GF-D8 (cell line): ENCODE measurements at regions not wholly inside any gene's neighbourhood (a gene's known extent, or its start where the extent isn't known, plus 50 kb on each side); places are given as distances from the start of the nearest gene placed in this dataset.

Source experiments
- DNase-seq: peaks from one replicate; lab custom pipeline; 2025; lab: John Stamatoyannopoulos, UW

DNA sequence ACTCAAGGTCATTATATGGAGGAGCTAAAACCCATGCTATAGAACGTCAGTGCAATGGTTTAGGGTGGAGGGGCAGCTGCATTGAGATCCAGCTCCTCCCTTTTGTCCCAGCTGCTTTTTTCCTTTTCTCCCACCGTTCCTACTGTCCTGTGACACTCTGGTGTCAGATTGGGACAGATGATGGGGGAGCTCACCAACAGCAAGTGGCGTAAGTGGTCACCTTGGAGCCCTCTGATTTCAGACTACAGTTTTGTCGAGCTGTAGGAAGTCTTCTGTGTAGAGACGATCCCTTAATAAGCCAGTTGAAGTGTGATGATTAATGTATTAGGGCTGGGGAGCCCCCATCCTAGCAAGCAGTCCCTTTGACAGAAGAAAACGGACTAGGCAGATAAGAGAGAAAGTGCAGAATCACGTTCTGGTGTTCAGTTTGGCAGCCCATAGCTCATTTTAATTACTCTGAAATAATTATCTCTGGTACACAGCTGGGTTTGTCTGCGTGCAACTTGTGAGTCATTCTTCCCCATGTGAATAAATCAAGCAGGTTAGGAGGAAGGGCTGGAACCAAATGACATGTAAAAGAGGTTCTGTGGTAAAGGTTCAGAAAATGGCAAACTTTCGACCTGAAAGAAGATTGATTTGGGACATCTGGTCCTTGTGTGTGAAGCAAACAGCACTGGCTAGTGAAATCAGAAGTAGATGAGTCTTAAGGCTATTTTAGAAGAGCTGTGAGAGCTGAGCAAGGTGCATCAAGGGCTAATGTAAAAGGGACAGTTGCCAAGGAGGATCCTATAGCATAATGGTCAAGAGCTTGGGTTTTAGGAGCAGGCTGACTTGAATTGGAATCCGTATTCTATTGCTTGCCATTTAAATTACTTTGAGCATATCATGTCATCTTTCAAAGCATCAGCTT lies 241.4 kb downstream of the EDEM1 start:
- no peak for DNase-seq

DNA sequence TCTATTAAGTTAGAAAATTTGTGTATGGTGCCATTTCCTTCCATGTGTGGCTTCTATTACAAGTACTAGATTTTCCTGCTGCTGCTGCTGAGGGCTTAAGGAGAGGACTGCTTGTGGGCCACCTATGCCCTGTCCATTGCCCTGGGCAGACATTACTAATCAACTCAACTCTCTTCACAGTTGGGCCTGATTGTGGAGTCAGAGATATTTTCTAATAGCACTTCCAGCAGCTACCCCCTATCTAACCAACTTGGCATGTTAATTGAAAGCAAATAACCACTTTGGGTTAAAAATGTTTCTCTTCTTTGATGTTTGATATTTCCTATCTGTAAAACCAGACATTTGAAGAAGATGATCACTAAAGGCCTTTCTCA lies 242.0 kb downstream of the EDEM1 start:
- DNase-seq, result no peak

GRCh38 chr3:5430701-5431100 lies 243.2 kb downstream of the EDEM1 start:
- no peak for DNase-seq

- no peak for DNase-seq
These were observed 243.6 kb downstream of the EDEM1 start for GRCh38 chr3:5431146-5431545.

GRCh38 chr3:5431811-5432378 lies 244.4 kb downstream of the EDEM1 start:
- DNase-seq, result no peak

DNA sequence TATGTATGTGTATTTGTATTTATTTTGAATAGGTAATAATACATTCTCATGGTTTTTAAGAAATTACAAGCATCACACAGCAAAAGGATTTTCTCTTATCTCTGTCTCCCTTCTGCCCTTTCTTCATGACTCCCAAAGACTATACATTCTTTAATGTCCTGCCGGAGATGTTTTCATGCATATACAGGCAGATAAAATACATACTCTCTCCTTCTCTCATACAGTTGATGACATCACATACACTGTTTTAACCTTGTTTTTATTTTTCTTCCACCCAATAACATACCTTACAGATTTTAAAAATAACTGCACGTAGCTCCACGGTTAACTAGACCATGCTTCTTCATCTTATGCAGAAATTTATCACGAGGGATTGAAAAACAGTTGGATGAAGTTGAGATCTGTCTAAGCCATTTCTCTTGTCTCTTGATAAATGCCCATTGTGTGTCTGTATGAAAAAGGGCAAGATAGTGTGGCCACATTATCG lies 249.8 kb downstream of the EDEM1 start:
- no peak for DNase-seq

- no peak for DNase-seq
These were observed 250.3 kb downstream of the EDEM1 start for GRCh38 chr3:5437783-5438323.

DNA sequence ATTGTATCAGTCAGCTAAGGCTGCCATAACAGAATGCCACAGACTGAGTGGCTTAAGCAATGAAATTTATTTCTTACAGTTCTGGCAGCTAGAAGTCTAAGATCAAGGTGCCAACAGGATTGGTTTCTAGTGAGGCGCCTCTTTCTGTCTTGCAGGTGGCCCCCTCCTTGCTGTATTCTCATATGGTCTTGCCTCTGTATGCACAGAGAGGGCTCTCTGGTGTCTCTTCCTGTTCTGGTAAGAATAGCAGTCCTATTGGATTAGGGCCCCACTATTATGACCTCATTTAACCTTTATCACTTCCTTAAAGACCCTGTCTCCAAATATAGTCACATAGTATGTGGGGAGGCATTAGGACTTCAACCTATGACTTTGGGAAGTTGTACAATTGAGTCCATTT lies 253.9 kb downstream of the EDEM1 start:
- DNase-seq, result no peak

DNA sequence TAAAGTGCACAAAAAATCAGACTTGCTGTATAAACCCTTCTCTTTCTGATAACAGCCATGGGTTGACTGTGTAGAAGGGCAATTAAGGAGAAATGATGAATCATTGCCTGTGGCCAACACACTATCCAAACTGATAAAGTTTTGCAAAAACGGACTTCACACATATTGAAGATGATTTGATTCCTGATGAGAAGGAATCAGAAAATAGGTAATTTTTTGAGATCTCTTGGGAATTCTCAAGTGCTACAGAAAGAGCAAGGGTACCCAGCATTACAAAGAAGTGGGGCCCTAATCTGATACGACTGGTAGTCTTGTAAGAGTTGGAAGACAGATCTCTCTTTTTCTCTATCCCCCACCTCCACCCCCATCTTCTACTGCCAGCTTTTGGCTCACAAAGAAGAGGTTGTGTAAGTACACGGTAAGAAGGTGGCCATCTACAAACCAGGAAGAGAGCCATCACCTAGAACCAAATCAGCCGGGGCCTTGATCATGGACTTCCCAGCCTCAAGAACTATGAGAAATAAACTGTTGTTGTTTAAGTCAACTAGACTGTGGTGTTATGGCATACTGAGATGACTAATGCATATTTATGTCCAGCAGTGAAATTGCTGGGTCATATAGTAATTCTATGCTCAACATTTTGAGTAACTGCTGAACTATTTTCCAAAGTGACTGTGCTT lies 254.7 kb downstream of the EDEM1 start:
- no peak for DNase-seq

DNA sequence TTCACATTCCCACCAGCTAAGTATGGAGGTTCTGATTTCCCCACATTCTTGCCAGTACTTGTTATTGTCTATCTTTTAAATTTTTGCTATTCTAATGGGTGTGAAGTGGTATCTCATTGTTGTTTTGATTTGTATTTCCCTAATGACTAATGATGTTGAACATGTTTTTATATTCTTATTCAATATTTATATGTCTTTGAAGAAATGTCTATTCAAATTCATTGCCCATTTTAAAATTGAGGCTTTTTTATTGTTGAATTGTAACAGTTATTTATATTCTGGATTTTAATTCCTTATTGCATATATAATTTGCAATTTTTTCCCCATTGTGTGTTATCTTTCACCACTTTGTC lies 255.3 kb downstream of the EDEM1 start:
- no peak for DNase-seq

- no peak for DNase-seq
These were observed 256.7 kb downstream of the EDEM1 start for GRCh38 chr3:5444253-5444652.

GRCh38 chr3:5445676-5446201 lies 258.2 kb downstream of the EDEM1 start:
- DNase-seq, result no peak

GRCh38 chr3:5448246-5448645 lies 260.7 kb downstream of the EDEM1 start:
- no peak for DNase-seq

DNA sequence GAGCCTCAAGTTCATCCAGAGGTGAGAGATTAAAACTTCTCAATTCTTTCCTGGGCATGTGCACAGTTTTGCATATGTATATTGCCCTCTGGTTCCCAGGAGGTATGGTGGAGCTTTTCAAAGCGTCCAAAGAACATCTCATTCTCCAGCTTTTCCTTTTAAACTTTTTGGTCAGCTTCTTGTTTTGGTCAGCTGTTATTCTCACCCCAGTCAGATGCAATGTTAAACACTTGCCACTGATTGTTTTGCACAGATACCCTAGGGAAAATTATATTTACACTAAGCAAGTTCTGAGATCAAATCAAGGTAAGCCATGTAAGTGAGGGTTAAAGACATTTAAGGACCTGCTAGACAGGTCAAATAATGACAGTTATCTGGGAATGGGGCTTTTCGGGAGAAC lies 261.3 kb downstream of the EDEM1 start:
- no peak for DNase-seq

DNA sequence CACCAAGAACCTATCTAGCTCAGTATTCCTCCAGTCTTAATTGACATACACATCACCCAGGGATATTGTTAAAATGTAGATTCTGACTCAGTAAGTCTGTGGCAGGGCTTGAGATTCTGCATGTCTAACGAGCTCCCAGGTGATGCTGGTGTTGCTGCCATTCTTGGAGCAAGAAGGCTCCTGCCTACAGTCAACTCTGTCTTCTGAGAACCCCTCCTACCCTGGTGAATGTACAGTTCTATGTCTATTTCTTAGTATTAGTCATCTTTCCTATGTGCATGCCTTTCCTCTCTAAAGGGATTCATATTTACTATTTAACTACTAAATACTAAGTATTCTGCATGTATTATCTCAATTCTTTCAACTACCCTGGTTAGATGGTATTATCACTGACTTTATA lies 268.7 kb downstream of the EDEM1 start:
- DNase-seq, result no peak

DNA sequence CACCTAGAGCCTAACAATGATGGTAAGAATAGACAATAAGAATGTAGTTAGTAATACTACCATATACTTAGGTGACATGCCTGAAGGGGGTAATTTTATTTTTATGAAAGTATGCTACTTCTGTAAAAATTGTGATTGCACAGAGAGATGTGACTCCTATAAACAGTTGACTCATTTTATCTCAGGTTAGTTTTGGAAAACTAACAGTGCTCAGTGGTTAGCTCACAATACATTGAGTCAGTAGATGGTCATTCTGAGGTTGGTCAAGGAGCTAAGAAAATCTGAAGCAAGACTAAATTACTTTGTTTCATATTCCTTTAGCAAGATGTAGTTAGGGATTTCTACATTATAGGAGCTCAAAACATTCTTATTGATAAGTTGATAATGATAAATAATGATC lies 271.0 kb downstream of the EDEM1 start:
- no peak for DNase-seq

- no peak for DNase-seq
These were observed 274.6 kb downstream of the EDEM1 start for GRCh38 chr3:5462086-5462485.

GRCh38 chr3:5463991-5464390 lies 276.5 kb downstream of the EDEM1 start:
- DNase-seq, result no peak

DNA sequence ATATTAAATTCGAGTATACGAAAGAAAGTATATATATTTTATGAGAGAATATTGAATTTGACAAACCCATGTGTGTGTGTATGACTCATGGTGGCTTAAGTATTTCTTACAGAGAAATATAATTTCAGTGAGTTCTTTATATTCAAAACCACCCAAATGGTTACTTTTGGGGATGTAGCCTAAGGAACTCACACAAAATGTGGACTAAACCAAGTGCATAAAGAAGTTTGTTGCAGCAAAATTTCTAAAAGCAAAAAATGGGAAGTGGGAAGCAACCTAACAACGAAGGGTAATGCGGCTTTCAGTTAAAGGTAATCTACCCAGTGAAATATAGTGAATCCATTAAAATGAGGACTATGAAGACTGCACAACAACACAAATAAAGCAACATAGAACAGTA lies 277.1 kb downstream of the EDEM1 start:
- DNase-seq, result no peak

DNA sequence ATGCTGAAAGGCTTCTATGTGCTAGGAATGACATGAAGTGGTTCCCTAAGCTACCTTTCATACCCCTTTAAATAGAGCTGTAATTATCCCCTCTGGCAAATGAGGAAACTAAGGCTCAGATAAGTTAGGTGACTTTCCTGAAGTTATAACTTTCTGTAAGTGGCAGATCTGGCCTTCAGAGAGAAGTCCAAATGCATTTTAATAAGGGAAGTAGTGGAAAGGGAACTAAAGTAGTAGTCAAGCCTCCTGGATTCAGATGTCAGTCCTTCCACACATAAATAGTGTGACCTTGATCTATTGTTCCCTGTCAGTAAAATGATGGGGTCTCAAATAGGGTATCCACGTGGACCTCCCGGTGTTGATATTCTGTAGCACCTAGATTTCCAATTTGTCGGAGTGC lies 277.7 kb downstream of the EDEM1 start:
- DNase-seq, result no peak

GRCh38 chr3:5466065-5466464 lies 278.6 kb downstream of the EDEM1 start:
- DNase-seq, result no peak

- DNase-seq, result no peak
These were observed 279.2 kb downstream of the EDEM1 start for GRCh38 chr3:5466717-5467116.

- no peak for DNase-seq
These were observed 286.0 kb downstream of the EDEM1 start for GRCh38 chr3:5473471-5473870.
